A549 (cell line): ENCODE measurements at regions not wholly inside any gene's neighbourhood (a gene's known extent, or its start where the extent isn't known, plus 50 kb on each side); places are given as distances from the start of the nearest gene placed in this dataset.
"Not testable (repeated sequence)": the region's sequence is repeated elsewhere in the genome, so short reads cannot be mapped to it uniquely, and the experiment has no call there.

Source experiments
- CBX8 ChIP-seq: fragments of 200-600 bp; sonication (generic); IDR thresholded peaks from 2 replicates; pipeline ENCODE4 v1.6.1; 2016
- NPAS2 ChIP-seq: fragments of 250-450 bp; sonication (Bioruptor Pico); IDR thresholded peaks from 2 replicates; pipeline ENCODE4 v1.8.0; 2022; ENCODE audit warnings: mild to moderate bottlenecking, moderate library complexity, borderline replicate concordance
- RAD21 ChIP-seq, 2 experiments: fragments of >200 bp in 1 of 2; sonication (Bioruptor Twin) in 1 of 2; formaldehyde crosslinking in 1 of 2; IDR thresholded peaks in 1 of 2; conservative IDR thresholded peaks in 1 of 2; 2 replicates in 1 of 2; 3 replicates in 1 of 2; pipeline ENCODE4 v1.6.1; 2012 to 2018; ENCODE audit warnings: inconsistent platforms in 1 of 2
- TF ChIP-seq, protein P1 (sequence below): fragments of >200 bp; sonication (Bioruptor Twin); formaldehyde crosslinking; IDR thresholded peaks from 3 replicates; pipeline ENCODE4 v1.5.1; 2016
- TF ChIP-seq, protein P2 (sequence below): IDR thresholded peaks from 2 replicates; pipeline ENCODE4 v1.6.1; 2012
- TF ChIP-seq, protein P3 (sequence below): fragments of 150-350 bp; IDR thresholded peaks from 2 replicates; pipeline ENCODE4 v1.6.1; 2014; ENCODE audit warnings: low read depth, mild to moderate bottlenecking, low read length
- TF ChIP-seq, protein P4 (sequence below): fragments of 200-600 bp; sonication (generic); IDR thresholded peaks from 2 replicates; pipeline ENCODE4 v1.6.1; 2016; ENCODE audit warnings: antibody characterized with exemption, mild to moderate bottlenecking, moderate library complexity

DNA sequence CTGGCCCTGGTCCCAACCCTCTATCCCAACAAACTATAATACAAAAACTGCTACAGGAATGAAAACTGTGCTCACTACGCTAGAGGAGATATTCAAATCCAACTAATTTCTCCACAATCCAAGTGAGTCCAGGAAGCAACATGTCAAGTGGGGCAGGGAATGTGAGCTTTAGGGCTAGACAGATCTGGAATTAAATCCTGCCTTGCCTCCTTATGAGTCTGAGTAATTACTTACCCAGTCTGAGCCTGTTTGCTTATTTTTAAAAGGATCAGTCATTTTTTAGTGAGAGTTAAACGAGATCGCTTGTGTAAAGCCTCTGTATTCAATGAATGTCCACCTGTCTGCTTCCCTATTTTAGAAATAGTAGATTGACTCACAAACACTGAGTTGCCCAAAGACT lies 174.6 kb downstream of the TP53TG3F start:
- TF ChIP-seq, protein P1, sequence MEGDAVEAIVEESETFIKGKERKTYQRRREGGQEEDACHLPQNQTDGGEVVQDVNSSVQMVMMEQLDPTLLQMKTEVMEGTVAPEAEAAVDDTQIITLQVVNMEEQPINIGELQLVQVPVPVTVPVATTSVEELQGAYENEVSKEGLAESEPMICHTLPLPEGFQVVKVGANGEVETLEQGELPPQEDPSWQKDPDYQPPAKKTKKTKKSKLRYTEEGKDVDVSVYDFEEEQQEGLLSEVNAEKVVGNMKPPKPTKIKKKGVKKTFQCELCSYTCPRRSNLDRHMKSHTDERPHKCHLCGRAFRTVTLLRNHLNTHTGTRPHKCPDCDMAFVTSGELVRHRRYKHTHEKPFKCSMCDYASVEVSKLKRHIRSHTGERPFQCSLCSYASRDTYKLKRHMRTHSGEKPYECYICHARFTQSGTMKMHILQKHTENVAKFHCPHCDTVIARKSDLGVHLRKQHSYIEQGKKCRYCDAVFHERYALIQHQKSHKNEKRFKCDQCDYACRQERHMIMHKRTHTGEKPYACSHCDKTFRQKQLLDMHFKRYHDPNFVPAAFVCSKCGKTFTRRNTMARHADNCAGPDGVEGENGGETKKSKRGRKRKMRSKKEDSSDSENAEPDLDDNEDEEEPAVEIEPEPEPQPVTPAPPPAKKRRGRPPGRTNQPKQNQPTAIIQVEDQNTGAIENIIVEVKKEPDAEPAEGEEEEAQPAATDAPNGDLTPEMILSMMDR: not testable (repeated sequence)
- TF ChIP-seq, protein P2, sequence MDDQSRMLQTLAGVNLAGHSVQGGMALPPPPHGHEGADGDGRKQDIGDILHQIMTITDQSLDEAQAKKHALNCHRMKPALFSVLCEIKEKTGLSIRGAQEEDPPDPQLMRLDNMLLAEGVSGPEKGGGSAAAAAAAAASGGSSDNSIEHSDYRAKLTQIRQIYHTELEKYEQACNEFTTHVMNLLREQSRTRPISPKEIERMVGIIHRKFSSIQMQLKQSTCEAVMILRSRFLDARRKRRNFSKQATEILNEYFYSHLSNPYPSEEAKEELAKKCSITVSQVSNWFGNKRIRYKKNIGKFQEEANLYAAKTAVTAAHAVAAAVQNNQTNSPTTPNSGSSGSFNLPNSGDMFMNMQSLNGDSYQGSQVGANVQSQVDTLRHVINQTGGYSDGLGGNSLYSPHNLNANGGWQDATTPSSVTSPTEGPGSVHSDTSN: not testable (repeated sequence)
- not testable (repeated sequence) for TF ChIP-seq NPAS2 (CRISPR knock-in tag); CBX8; RAD21 (conservative IDR thresholded peaks at IDR 0.05 in 1 of 2, IDR thresholded peaks at IDR 0.05 in 1 of 2)
- TF ChIP-seq, protein P3, sequence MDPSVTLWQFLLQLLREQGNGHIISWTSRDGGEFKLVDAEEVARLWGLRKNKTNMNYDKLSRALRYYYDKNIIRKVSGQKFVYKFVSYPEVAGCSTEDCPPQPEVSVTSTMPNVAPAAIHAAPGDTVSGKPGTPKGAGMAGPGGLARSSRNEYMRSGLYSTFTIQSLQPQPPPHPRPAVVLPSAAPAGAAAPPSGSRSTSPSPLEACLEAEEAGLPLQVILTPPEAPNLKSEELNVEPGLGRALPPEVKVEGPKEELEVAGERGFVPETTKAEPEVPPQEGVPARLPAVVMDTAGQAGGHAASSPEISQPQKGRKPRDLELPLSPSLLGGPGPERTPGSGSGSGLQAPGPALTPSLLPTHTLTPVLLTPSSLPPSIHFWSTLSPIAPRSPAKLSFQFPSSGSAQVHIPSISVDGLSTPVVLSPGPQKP: not testable (repeated sequence)
- TF ChIP-seq, protein P4, sequence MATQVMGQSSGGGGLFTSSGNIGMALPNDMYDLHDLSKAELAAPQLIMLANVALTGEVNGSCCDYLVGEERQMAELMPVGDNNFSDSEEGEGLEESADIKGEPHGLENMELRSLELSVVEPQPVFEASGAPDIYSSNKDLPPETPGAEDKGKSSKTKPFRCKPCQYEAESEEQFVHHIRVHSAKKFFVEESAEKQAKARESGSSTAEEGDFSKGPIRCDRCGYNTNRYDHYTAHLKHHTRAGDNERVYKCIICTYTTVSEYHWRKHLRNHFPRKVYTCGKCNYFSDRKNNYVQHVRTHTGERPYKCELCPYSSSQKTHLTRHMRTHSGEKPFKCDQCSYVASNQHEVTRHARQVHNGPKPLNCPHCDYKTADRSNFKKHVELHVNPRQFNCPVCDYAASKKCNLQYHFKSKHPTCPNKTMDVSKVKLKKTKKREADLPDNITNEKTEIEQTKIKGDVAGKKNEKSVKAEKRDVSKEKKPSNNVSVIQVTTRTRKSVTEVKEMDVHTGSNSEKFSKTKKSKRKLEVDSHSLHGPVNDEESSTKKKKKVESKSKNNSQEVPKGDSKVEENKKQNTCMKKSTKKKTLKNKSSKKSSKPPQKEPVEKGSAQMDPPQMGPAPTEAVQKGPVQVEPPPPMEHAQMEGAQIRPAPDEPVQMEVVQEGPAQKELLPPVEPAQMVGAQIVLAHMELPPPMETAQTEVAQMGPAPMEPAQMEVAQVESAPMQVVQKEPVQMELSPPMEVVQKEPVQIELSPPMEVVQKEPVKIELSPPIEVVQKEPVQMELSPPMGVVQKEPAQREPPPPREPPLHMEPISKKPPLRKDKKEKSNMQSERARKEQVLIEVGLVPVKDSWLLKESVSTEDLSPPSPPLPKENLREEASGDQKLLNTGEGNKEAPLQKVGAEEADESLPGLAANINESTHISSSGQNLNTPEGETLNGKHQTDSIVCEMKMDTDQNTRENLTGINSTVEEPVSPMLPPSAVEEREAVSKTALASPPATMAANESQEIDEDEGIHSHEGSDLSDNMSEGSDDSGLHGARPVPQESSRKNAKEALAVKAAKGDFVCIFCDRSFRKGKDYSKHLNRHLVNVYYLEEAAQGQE: not testable (repeated sequence)
